PC-3 (cell line): ENCODE measurements at regions not wholly inside any gene's neighbourhood (a gene's known extent, or its start where the extent isn't known, plus 50 kb on each side); places are given as distances from the start of the nearest gene placed in this dataset.

Source experiments
- CTCF ChIP-seq: fragments of 300-600 bp; sonication (generic); conservative IDR thresholded peaks from 2 replicates; pipeline ENCODE4 v1.5.1; 2017; ENCODE audit warnings: antibody characterized with exemption, low read depth, mild to moderate bottlenecking, low read length
- EZH2 ChIP-seq: fragments of 300-600 bp; sonication (generic); IDR thresholded peaks from one replicate; pipeline ENCODE4 v1.6.1; 2017; ENCODE audit warnings: antibody characterized with exemption, mild to moderate bottlenecking, low read length; ENCODE audit not compliant: unreplicated experiment
- EZH2phosphoT487 ChIP-seq: fragments of 300-600 bp; sonication (generic); IDR thresholded peaks from 2 replicates; pipeline ENCODE4 v1.6.1; 2018; ENCODE audit warnings: mild to moderate bottlenecking, antibody characterized with exemption, low read length, borderline replicate concordance

DNA sequence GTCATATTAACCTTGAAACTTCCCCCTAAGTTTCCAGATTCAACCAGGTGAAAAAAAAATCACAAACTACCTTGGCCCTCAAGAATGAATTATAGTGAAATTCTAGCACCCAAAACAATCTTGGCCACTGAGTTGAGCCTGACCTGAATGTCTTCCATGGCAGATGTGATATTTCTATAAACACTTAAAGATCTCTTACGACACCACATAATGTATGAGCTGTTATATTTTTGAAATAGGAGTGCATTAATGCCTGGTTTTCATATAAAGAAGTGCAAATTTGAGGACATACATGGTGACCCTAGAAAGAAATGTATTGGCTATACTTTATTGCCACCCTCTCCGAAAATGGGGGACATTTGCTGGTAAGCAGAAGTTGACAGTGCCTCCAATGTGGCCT, 584.1 kb upstream of the KCND2 start:
- TF ChIP-seq EZH2 (no peak), CTCF (no peak), EZH2phosphoT487 (no peak)
